BJ (cell line): ENCODE measurements at regions not wholly inside any gene's neighbourhood (a gene's known extent, or its start where the extent isn't known, plus 50 kb on each side); places are given as distances from the start of the nearest gene placed in this dataset.

Experiments used
- CTCF ChIA-PET: fragments of 350-600 bp; formaldehyde crosslinking; extraction: SDS; loops from one replicate; lab custom pipeline; 2021; ENCODE audit warnings: antibody characterized with exemption, inconsistent platforms; lab: Yijun Ruan, JAX
- POLR2A ChIA-PET: fragments of 300-600 bp; sonication (Branson Sonifier 250); formaldehyde crosslinking; extraction: SDS; loops from one replicate; lab custom pipeline; 2021; ENCODE audit warnings: antibody characterized with exemption; lab: Charles Lee
- DNase-seq: peaks from one replicate; pipeline ENCODE4 v3.0.0-alpha.2; 2011; ENCODE audit warnings: low read depth
- H3K27me3 ChIP-seq: 2 replicates; pipeline ENCODE4 v1.6.0; 2011; ENCODE audit warnings: low read length; ENCODE audit not compliant: control insufficient read depth, insufficient read depth
- H3K36me3 ChIP-seq: 2 replicates; pipeline ENCODE4 v1.5.1; 2011; ENCODE audit warnings: low read length; ENCODE audit not compliant: control insufficient read depth, insufficient read depth
- H3K4me3 ChIP-seq: 2 replicates; pipeline ENCODE4 v1.5.1; 2011; ENCODE audit warnings: low read depth, mild to moderate bottlenecking, control low read depth, low read length
- CTCF ChIP-seq: IDR thresholded peaks from 2 replicates; pipeline ENCODE4 v1.5.1; 2011; ENCODE audit warnings: low read depth, mild to moderate bottlenecking, control low read depth, inconsistent platforms, low read length, moderate library complexity; ENCODE audit not compliant: insufficient read depth

DNA sequence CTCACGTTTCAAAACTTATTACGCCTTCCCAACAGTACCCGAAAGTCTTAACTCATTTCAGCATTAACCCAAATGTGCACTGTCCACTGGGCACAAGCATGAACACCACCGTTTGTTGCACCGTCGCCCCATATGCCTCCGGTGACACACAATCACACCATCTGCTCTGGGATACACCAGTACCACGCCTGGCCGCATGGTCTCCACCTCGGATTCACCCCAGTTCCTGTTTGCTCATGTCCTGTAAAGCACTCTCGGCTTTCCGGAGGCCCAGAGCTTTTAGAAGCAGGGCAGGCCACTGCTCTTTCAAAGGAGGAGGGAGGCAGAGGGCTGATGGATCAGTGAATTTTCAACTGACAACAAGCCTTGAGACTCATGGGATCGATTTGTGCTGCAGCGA, 1570.0 kb upstream of the DEFB115 start:
- POLR2A ChIA-PET = no interaction called here
- H3K36me3 ChIP-seq = no peaks in the 10 kb centered on the region
- CTCF ChIA-PET = no interaction called here
- H3K27me3 ChIP-seq = no peaks in the 10 kb centered on the region
- H3K4me3 ChIP-seq = no peak overlapping the region
- no peak for DNase-seq
- no peak for TF ChIP-seq CTCF

GRCh38 chr20:29689411-29690225, 1567.8 kb upstream of the DEFB115 start:
- no peaks in the 10 kb centered on the region for H3K27me3 ChIP-seq
- H3K4me3 ChIP-seq = no peak overlapping the region
- CTCF ChIA-PET = no interaction called here
- POLR2A ChIA-PET = no interaction called here
- no peak for TF ChIP-seq CTCF
- DNase-seq = no peak
- no peaks in the 10 kb centered on the region for H3K36me3 ChIP-seq

- H3K27me3 ChIP-seq = no peaks in the 10 kb centered on the region
- POLR2A ChIA-PET = no interaction called here
- no peak for DNase-seq
- H3K36me3 ChIP-seq = no peaks in the 10 kb centered on the region
- H3K4me3 ChIP-seq = no peak overlapping the region
- TF ChIP-seq CTCF = no peak
- CTCF ChIA-PET = no interaction called here
Observed at GRCh38 chr20:29690274-29690673, 1567.2 kb upstream of the DEFB115 start.

- Histone ChIP-seq H3K36me3 (no peaks in the 10 kb centered on the region), H3K4me3 (no peak overlapping the region), H3K27me3 (no peaks in the 10 kb centered on the region)
- CTCF ChIA-PET = no interaction called here
- no peak for DNase-seq
- no peak for TF ChIP-seq CTCF
- POLR2A ChIA-PET = no interaction called here
Observed at GRCh38 chr20:29740601-29740950, 1516.9 kb upstream of the DEFB115 start.

DNA sequence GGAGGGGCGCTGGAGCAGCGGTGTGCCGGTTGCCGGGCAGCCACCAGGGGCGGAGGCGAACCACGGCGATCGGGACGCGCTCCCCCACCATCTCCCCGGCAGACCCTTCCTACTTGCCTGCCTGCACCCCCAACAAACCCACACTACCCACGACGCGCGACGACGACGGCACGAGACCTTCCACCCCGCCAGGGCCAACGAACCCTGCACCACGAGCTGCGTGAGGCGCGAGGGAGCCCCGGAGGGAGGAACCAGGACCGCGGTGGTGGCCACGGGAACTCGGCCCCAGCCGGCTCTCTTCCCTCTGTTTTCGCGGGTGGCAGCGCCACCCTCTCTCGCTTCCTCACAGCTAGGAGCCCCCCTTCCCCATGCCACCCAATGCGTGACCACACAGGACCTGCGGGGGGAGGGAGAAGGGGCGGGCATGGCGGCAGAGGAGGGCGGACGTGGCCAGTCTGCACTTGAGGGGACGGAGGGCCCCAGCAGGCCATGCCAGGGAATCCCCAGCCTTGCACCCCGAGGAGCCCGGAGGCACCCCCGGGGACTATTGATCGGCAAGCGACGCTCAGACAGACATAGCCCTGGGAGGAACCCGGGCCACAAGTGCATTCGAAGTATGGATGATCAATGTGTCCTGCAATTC, 1516.4 kb upstream of the DEFB115 start:
- ChIA-PET POLR2A (no interaction called here), CTCF (no interaction called here)
- DNase-seq = no peak
- TF ChIP-seq CTCF = no peak
- H3K4me3 ChIP-seq = no peak overlapping the region
- no peaks in the 10 kb centered on the region for H3K27me3 ChIP-seq
- no peaks in the 10 kb centered on the region for H3K36me3 ChIP-seq
